ENCODE measurements at regions not wholly inside any gene's neighbourhood (a gene's known extent, or its start where the extent isn't known, plus 50 kb on each side); places are given as distances from the start of the nearest gene placed in this dataset.

- no peak for DNase-seq (ENCODE audit: low spot score)
Measured at GRCh38 chr2:51534166-51534565, 502.2 kb upstream of the NRXN1 start.

DNA sequence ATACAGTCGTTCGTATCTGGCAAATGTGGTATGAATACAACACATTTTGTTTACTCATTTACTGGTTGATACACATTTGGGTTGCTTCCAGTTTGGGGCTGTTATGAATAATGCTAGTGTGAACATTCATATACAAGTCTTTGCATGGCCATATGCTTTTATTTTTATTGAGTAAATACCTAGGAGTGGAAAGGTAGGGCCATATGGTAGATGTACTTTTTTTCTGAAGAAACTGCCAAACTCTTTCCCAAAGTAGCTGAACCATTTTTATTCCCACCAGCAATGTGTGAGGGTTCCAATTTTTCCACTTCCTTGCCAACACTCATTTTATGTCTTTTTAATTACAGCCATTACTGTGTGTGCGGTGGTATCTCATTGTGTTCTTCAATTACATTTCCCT lies 496.2 kb upstream of the NRXN1 start:
- no peak for DNase-seq (ENCODE audit: low spot score)

DNA sequence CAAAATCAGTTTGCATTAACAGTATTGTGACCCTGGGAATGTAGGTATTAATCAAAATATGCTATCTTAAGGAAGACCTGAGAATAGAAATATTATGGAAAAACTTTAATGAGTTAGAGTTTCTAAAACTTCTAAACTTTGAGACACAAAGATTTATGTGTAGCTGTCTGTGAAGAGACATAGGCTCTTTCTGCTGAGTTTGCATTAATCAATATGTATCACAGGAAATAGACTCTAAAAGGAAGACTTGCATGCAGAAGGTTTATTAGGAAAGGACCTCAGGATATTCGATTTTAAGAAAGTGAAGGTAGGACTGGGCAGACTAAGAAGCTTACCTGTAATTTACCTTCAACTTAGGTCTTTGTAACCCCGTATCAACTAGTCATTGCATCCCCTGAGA lies 494.8 kb upstream of the NRXN1 start:
- DNase-seq (ENCODE audit: low spot score): no peak

GRCh38 chr2:51516667-51517066 lies 484.7 kb upstream of the NRXN1 start:
- no peak for DNase-seq (ENCODE audit: low spot score)

DNA sequence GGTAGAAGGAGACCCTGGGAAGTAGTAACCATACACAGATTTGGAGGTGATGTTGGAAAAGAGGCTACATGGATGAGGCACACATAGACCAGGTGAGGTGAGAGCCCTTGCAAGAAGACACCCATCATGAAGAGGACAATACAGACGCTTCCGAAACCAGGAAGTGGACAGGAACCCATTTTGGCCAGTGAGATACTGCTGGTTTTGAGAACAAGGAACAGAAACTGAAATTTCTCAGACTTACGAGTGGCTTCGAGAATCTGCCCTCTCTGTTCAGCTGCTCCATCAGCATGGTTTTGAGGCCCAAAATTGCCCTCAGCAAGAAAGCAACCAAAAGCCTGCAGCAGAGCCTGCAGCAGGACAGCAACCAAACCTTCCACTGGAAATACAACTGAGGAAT lies 479.1 kb upstream of the NRXN1 start:
- DNase-seq (ENCODE audit: low spot score): no peak

DNA sequence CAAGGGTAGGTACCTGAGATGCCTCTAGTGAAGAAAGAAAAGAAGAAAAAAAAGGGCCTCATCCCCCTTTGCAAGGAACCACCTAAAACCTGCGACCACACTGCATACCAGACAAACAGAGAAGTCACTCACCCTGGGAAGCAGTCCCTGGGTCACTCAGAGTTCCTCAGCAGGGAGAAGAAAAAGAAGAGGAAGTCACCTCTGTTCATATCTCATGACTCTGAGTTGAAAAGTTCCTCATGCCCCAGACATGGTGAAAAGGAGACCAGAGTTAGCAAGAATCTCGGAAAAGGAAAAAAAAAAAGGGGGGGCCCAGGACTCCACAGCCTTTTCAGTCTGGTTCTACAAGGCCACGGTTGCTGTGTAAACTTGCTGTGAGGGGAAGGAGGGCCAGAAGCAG lies 478.4 kb upstream of the NRXN1 start:
- no peak for DNase-seq (ENCODE audit: low spot score)

DNA sequence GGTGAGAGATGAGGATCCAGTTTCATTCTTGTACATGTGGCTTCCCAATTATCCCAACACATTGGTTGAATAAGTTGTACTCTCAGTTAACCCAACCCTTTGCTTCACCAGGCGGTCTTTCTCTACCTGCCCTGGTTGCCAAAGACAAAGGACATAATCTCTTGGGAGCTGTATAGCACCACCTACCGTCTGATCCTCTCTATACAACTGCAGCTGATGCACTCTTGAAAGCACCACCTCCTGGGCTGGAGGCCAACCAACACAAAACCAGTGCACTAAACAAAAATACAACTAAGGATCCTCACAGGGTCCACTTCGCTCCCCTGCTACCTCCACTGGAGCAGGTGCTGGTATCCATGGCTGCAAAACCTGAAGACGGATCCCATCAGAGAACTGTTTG lies 473.6 kb upstream of the NRXN1 start:
- peak; percentile 22 for DNase-seq (ENCODE audit: low spot score)

DNA sequence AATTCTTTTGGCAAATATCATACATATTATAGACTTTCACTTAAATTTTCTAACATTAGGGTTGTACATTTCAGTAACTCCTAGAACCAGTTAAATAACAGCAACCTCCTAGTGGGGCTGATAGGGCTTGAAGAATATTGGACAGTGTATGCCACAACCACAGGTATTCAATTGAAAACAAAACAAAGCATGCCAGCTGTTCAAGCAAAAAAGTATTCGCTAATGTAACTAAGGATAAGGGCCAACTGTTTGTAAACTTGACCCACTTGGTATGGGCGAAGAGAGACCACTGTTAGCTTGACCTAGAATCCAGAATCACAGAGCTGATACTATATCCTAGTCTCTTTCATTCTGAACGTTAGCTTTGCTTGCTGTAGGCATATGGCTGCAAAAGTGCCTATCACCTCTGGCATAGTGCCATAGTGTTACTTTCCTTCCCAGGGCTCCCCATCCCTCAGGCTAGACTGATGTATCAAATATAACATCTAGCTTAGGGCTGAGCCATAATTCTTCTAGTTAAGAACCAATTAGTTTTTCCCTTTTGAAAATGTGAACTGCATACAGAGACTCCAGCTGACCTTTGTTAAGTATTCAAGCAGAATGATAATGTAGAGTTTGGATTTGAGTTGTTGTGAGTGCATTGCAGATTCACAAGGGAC lies 458.8 kb upstream of the NRXN1 start:
- no peak for DNase-seq (ENCODE audit: low spot score)

- DNase-seq (ENCODE audit: low spot score): no peak
Measured at GRCh38 chr2:51484605-51485004, 452.7 kb upstream of the NRXN1 start.

DNA sequence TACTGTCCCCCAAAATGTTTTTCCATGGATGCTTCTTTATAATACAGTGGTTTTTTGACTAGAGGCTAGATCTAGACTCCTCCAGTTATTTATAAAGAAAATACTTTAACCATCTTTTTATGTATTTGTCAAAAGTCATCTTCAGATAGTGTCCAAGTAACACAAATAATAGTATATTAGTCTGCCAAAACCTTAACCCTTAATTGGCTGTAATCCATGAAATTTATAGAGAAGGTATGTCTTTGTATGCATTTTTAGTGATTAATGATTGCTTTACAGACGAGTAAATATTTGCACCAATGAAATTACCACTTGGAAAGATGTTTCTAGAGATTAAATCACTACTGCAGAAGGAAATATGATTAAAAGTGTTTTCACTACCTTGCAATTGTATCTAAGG lies 451.8 kb upstream of the NRXN1 start:
- no peak for DNase-seq (ENCODE audit: low spot score)

GRCh38 chr2:51472783-51473182 lies 440.9 kb upstream of the NRXN1 start:
- DNase-seq (ENCODE audit: low spot score): no peak

GRCh38 chr2:51472300-51472699 lies 440.4 kb upstream of the NRXN1 start:
- DNase-seq (ENCODE audit: low spot score): no peak

- DNase-seq (ENCODE audit: low spot score): no peak
Measured at GRCh38 chr2:51469102-51469501, 437.2 kb upstream of the NRXN1 start.

DNA sequence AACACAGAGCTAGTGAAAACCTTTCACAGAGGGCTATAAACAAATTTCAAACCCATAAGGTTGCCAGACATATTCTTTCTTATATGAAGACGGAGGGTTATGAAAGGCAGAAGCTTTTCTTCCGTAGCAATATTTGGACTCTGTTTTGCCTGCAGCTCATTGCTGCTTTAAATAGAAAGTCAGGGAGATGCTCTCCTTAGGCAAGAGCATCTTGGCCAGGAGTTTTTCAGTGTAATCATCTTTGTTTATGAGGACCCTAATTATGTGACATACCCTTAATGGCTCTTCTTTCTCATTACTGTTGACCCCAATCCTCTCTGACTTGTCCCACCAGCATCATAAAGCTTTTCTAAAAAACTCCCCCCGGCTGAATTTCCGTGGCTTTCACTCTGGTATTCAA lies 433.4 kb upstream of the NRXN1 start:
- no peak for DNase-seq (ENCODE audit: low spot score)

GRCh38 chr2:51454177-51454576 lies 422.2 kb upstream of the NRXN1 start:
- no peak for DNase-seq (ENCODE audit: low spot score)

GRCh38 chr2:51448911-51449310 lies 417.0 kb upstream of the NRXN1 start:
- no peak for DNase-seq (ENCODE audit: low spot score)

GRCh38 chr2:51441786-51442185 lies 409.9 kb upstream of the NRXN1 start:
- DNase-seq (ENCODE audit: low spot score): no peak

DNA sequence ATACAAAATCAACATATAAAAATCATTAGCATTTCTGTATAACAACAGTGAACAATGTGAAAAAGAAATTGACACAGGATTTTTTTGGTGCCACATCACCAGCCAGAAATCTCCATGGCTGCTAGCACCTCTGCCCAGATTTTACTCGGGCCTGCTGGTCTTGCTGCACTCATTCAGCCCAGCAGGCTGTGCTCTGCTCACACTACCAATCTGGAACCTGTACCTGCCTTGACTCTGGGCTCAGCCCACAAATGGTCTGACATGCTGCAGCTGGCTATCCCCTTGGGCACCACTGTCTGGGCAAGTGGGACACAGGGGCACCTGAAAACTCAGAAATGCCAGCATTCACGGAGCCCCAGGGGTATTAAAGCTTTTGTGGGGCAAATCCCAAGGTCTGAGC lies 392.5 kb upstream of the NRXN1 start:
- peak; percentile 7 for DNase-seq (ENCODE audit: low spot score)

DNA sequence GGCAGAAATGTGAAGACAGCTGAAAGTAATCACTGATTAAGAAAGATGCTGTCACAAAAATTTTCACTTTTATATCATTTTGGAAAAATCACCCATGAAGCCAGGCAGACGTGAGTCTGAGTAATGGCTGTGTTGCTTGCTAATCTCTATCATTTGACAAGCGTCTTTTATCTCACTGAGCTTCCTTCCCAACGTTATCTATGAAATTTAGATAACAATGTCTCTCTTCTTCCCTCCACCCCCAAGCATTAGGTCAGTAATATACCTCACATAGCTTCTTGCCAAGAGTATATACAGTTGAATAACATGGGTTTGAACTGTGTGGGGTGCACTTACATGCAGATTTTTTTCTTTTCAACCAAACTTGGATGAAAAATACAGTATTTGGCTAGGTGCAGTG lies 388.6 kb upstream of the NRXN1 start:
- DNase-seq (ENCODE audit: low spot score): no peak

- DNase-seq (ENCODE audit: low spot score): no peak
Measured at GRCh38 chr2:51413726-51414125, 381.8 kb upstream of the NRXN1 start.

DNA sequence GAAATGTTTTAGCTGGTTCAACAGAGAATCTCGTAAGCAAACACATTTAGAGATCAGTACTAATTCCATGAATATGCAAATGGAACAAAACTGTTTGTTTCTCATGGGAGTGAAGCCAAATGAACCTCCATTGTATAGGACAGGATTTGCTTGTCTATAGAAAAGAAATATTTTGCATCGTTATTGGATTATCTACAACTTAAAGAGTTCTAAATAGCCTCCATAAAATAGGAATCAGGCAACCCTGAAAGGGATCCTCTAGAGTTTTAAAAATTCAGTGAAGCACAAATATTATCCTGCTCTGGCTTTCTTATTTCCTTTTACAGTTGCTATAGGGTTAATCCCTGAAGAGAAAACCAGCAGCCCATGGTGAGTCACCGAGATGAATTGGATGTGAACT lies 378.4 kb upstream of the NRXN1 start:
- DNase-seq (ENCODE audit: low spot score): no peak

DNA sequence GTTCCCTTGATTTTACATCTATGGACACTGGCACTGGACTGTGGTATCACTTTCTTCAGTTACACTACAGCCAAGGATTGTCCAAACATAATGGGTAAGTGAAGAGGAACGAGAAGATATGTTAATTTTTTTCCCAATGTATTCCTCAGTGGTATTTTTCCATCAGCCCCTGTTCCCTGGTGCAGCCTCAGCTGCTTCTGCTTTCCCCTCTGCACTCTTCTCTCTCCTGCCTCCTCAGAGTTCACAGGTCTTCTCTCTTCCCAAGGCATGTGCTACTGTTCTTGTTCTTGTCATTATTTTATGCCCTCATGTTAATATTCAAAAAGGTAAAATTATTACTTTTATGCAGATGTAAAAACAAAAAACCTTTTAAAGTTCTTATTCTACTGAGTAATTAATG lies 378.0 kb upstream of the NRXN1 start:
- no peak for DNase-seq (ENCODE audit: low spot score)

DNA sequence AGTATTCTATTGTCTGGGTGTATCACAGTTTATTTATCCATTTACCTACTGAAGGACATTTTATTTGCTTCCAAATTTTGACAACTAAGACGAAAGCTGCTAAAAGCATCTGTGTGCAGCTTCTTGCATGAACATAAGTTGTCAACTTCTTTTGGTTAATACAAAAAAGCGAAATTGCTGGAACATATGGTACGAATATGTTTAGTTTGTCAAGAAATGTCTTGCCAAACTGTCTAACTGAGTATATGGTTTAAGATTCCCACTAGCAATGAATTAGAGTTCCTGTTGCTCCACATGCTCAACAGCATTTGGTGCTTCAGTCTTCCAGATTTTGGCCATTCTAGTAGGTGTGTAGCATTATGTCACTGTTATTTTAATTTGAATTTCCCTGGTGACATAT lies 372.3 kb upstream of the NRXN1 start:
- no peak for DNase-seq (ENCODE audit: low spot score)

- DNase-seq (ENCODE audit: low spot score): no peak
Measured at GRCh38 chr2:51401546-51401945, 369.6 kb upstream of the NRXN1 start.

Measured in HT-29 (cell line).